SU-DHL-6 (cell line): ENCODE measurements at regions not wholly inside any gene's neighbourhood (a gene's known extent, or its start where the extent isn't known, plus 50 kb on each side); places are given as distances from the start of the nearest gene placed in this dataset.

Experiments
- CTCF ChIP-seq: fragments of 200-600 bp; sonication (generic); IDR thresholded peaks from one replicate; pipeline ENCODE4 v1.5.1; 2017; ENCODE audit warnings: antibody characterized with exemption, mild to moderate bottlenecking, low read length, moderate library complexity; ENCODE audit not compliant: insufficient read depth, poor library complexity, severe bottlenecking
- EZH2phosphoT487 ChIP-seq: fragments of 200-600 bp; sonication (generic), shearing (Covaris generic); conservative IDR thresholded peaks from 2 replicates; pipeline ENCODE4 v1.6.1; 2018; ENCODE audit warnings: mild to moderate bottlenecking, antibody characterized with exemption, low read length, moderate library complexity, mixed read lengths

DNA sequence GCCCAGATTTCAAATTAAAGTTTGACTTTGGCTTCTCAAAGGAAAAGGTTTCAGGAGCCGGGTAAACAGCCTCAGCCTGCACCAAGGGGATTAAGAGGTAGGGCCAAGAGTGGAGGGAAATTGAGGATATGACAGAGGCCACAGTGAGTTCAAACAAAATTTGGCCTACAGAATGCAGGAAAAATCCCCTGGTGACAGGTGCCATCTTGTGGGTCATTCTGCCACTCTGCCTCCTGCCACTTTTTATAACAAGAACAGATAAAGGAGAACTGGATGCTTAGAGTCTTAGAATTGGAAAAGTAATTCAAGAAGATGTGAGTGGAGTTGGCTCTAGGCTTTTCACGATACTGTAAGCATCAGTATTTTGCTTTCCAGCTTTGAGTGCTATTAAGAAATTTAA, 253.2 kb downstream of the NR2F2 start:
- TF ChIP-seq EZH2phosphoT487, result no peak
- TF ChIP-seq CTCF, result no peak
